K562 (cell line): ENCODE measurements at regions not wholly inside any gene's neighbourhood (a gene's known extent, or its start where the extent isn't known, plus 50 kb on each side); places are given as distances from the start of the nearest gene placed in this dataset.

Experiments used
- ARID2 ChIP-seq: fragments of 450-650 bp; IDR thresholded peaks from 2 replicates; pipeline ENCODE4 v1.6.1; 2017; ENCODE audit warnings: antibody characterized with exemption, mild to moderate bottlenecking
- BRD9 ChIP-seq: fragments of 450-650 bp; IDR thresholded peaks from 2 replicates; pipeline ENCODE4 v1.6.1; 2018; ENCODE audit warnings: low read depth; ENCODE audit not compliant: partially characterized antibody
- HLTF ChIP-seq: fragments of 450-650 bp; IDR thresholded peaks from 2 replicates; pipeline ENCODE4 v1.6.1; 2016
- HMBOX1 ChIP-seq: sonication (generic); IDR thresholded peaks from 2 replicates; pipeline ENCODE4 v1.6.1; 2016
- JUND ChIP-seq, 2 experiments: IDR thresholded peaks; 2 replicates in 1 of 2; 3 replicates in 1 of 2; pipeline ENCODE4 v1.6.1; 2011; ENCODE audit warnings: borderline replicate concordance in 2 of 2, low read depth in 2 of 2, low read length in 2 of 2, improper control_type of control experiment in 1 of 2, missing biosample characterization in 1 of 2, missing genetic modification characterization in 1 of 2, missing genetic modification reagents in 1 of 2
- KLF16 ChIP-seq: IDR thresholded peaks from 2 replicates; pipeline ENCODE4 v1.6.1; 2016; ENCODE audit warnings: antibody characterized with exemption
- L3MBTL2 ChIP-seq: fragments of 450-650 bp; IDR thresholded peaks from 2 replicates; pipeline ENCODE4 v1.6.1; 2016; ENCODE audit warnings: mild to moderate bottlenecking, moderate library complexity
- MAZ ChIP-seq, 2 experiments: fragments of 450-650 bp in 1 of 2; sonication (generic) in 1 of 2; formaldehyde crosslinking; IDR thresholded peaks in 1 of 2; conservative IDR thresholded peaks in 1 of 2; 2 replicates each; pipeline versions ENCODE4 v1.4.0 to v1.5.0; 2020; ENCODE audit warnings: mild to moderate bottlenecking in 1 of 2, missing genetic modification reagents in 1 of 2
- MCM2 ChIP-seq: fragments of 450-650 bp; IDR thresholded peaks from 2 replicates; pipeline ENCODE4 v1.6.1; 2017; ENCODE audit warnings: low read depth, mild to moderate bottlenecking
- NFIC ChIP-seq: fragments of 450-650 bp; IDR thresholded peaks from 2 replicates; pipeline ENCODE4 v1.6.1; 2017; ENCODE audit warnings: mild to moderate bottlenecking, inconsistent platforms
- NFRKB ChIP-seq: fragments of 450-650 bp; IDR thresholded peaks from 2 replicates; pipeline ENCODE4 v1.6.1; 2016; ENCODE audit warnings: low read depth
- PRDM10 ChIP-seq: fragments of 450-650 bp; IDR thresholded peaks from 2 replicates; pipeline ENCODE4 v1.6.1; 2018; ENCODE audit not compliant: partially characterized antibody
- RAD51 ChIP-seq: fragments of 450-650 bp; IDR thresholded peaks from 2 replicates; pipeline ENCODE4 v1.7.1; 2016; ENCODE audit warnings: low read depth, mild to moderate bottlenecking, borderline replicate concordance
- RBM34 ChIP-seq: fragments of 200-400 bp; formaldehyde crosslinking; IDR thresholded peaks from 2 replicates; pipeline ENCODE4 v1.6.1; 2018; ENCODE audit warnings: low read length, borderline replicate concordance; ENCODE audit not compliant: insufficient read depth
- RNF219 ChIP-seq: fragments of 250-450 bp; sonication (Bioruptor Pico); IDR thresholded peaks from 2 replicates; pipeline ENCODE4 v1.5.0; 2022; ENCODE audit warnings: mild to moderate bottlenecking
- SAFB2 ChIP-seq: fragments of 200-400 bp; formaldehyde crosslinking; IDR thresholded peaks from 2 replicates; pipeline ENCODE4 v1.6.1; 2018; ENCODE audit warnings: borderline replicate concordance, low read length, low read depth, moderate library complexity; ENCODE audit not compliant: severe bottlenecking
- STAG1 ChIP-seq: sonication (generic); formaldehyde crosslinking; IDR thresholded peaks from 2 replicates; pipeline ENCODE4 v1.5.0; 2020; ENCODE audit warnings: missing genetic modification reagents, borderline replicate concordance
- XRCC5 ChIP-seq: fragments of 200-400 bp; formaldehyde crosslinking; IDR thresholded peaks from 2 replicates; pipeline ENCODE4 v1.6.1; 2017; ENCODE audit warnings: low read depth, mild to moderate bottlenecking, low read length
- ZNF384 ChIP-seq: IDR thresholded peaks from 2 replicates; pipeline ENCODE4 v1.6.1; 2012; ENCODE audit warnings: low read depth, low read length, improper control_type of control experiment
- ZNF551 ChIP-seq: fragments of 250-450 bp; sonication (Bioruptor Pico); IDR thresholded peaks from 2 replicates; pipeline ENCODE4 v1.5.0; 2021; ENCODE audit warnings: mild to moderate bottlenecking, moderate library complexity
- ZNF699 ChIP-seq: fragments of 250-450 bp; sonication (Bioruptor Pico); IDR thresholded peaks from 2 replicates; pipeline ENCODE4 v1.8.0; 2021; ENCODE audit warnings: mild to moderate bottlenecking, moderate library complexity; ENCODE audit not compliant: insufficient replicate concordance

GRCh38 chr5:154610321-154611154, 132.5 kb upstream of the HAND1 start (continued):
- TF ChIP-seq RNF219 (CRISPR knock-in tag): no peak
- TF ChIP-seq ZNF551 (CRISPR knock-in tag): no peak
- no peak for TF ChIP-seq RAD51
- 0 out of 2 replicates have a peak, but pooled peaks have one; percentile 13 for TF ChIP-seq JUND (IDR thresholded peaks at IDR 0.05; ENCODE audit: borderline replicate concordance, low read depth, low read length)
- TF ChIP-seq JUND (tag; IDR thresholded peaks at IDR 0.05; ENCODE audit: borderline replicate concordance, low read depth, low read length): no peak
- TF ChIP-seq ZNF699 (CRISPR knock-in tag): no peak
- TF ChIP-seq L3MBTL2: peak; percentile 86
- TF ChIP-seq RBM34: no peak
- no peak for TF ChIP-seq MAZ (CRISPR knock-in tag; conservative IDR thresholded peaks at IDR 0.05 in 1 of 2, IDR thresholded peaks at IDR 0.05 in 1 of 2)
- TF ChIP-seq SAFB2: no peak
- no peak for TF ChIP-seq MCM2
- no peak for TF ChIP-seq NFRKB
- TF ChIP-seq ZNF384: peak; percentile 20; the same call in 1 of the 2 replicates
- TF ChIP-seq ARID2: peak; percentile 46; the same call in 1 of the 2 replicates
- TF ChIP-seq HLTF: no peak
- 0 out of 2 replicates have a peak, but pooled peaks have one; percentile 10 for TF ChIP-seq NFIC
- peak; percentile 22; the same call in 1 of the 2 replicates for TF ChIP-seq KLF16
- peak; percentile 54; the same call in 1 of the 2 replicates for TF ChIP-seq XRCC5
- no peak for TF ChIP-seq HMBOX1
- TF ChIP-seq BRD9: no peak
- TF ChIP-seq STAG1 (CRISPR knock-in tag): peak; percentile 94
- TF ChIP-seq PRDM10: no peak
